H1 (cell line): ENCODE measurements at regions not wholly inside any gene's neighbourhood (a gene's known extent, or its start where the extent isn't known, plus 50 kb on each side); places are given as distances from the start of the nearest gene placed in this dataset.

Source experiments
- CHD7 ChIP-seq: fragments of 300-600 bp; sonication (generic); IDR thresholded peaks from 2 replicates; pipeline ENCODE4 v1.7.1; 2012; ENCODE audit warnings: low read length, moderate library complexity, mild to moderate bottlenecking, inconsistent platforms; ENCODE audit not compliant: insufficient replicate concordance
- SIRT6 ChIP-seq: IDR thresholded peaks from one replicate; pipeline ENCODE4 v1.7.1; 2012; ENCODE audit warnings: low read length, inconsistent platforms

GRCh38 chr3:39559543-39559942 lies 92.1 kb downstream of the MOBP start (continued):
- no peak for TF ChIP-seq CHD7
- TF ChIP-seq SIRT6 = no peak
